ENCODE measurements at regions not wholly inside any gene's neighbourhood (a gene's known extent, or its start where the extent isn't known, plus 50 kb on each side); places are given as distances from the start of the nearest gene placed in this dataset.
"Not testable (repeated sequence)": the region's sequence is repeated elsewhere in the genome, so short reads cannot be mapped to it uniquely, and the experiment has no call there.

- DNase-seq, result not testable (repeated sequence)
These were observed 874.6 kb upstream of the MBL2 start for GRCh38 chr10:53647221-53647620.

- DNase-seq, result no peak
These were observed 873.9 kb upstream of the MBL2 start for GRCh38 chr10:53646525-53646924.

GRCh38 chr10:53645951-53646350, 873.4 kb upstream of the MBL2 start:
- no peak for DNase-seq

- no peak for DNase-seq
These were observed 865.4 kb upstream of the MBL2 start for GRCh38 chr10:53638006-53638405.

- DNase-seq, result no peak
These were observed 852.1 kb upstream of the MBL2 start for GRCh38 chr10:53624722-53625121.

- no peak for DNase-seq
These were observed 849.6 kb upstream of the MBL2 start for GRCh38 chr10:53622201-53622600.

GRCh38 chr10:53619671-53620070, 847.1 kb upstream of the MBL2 start:
- no peak for DNase-seq

- no peak for DNase-seq
These were observed 835.1 kb upstream of the MBL2 start for GRCh38 chr10:53607691-53608090.

- DNase-seq, result no peak
These were observed 834.4 kb upstream of the MBL2 start for GRCh38 chr10:53606981-53607380.

- peak; percentile 1 for DNase-seq
These were observed 828.8 kb upstream of the MBL2 start for GRCh38 chr10:53601260-53601875.

GRCh38 chr10:53598914-53599313, 826.3 kb upstream of the MBL2 start:
- DNase-seq, result no peak

- DNase-seq, result no peak
These were observed 825.3 kb upstream of the MBL2 start for GRCh38 chr10:53597835-53598251.

- no peak for DNase-seq
These were observed 807.9 kb upstream of the MBL2 start for GRCh38 chr10:53580465-53580864.

- no peak for DNase-seq
These were observed 807.2 kb upstream of the MBL2 start for GRCh38 chr10:53579773-53580172.

- DNase-seq, result no peak
These were observed 801.4 kb upstream of the MBL2 start for GRCh38 chr10:53574024-53574423.

GRCh38 chr10:53573498-53573897, 800.9 kb upstream of the MBL2 start:
- no peak for DNase-seq

GRCh38 chr10:53572799-53573198, 800.2 kb upstream of the MBL2 start:
- no peak for DNase-seq

GRCh38 chr10:53570221-53570620, 797.6 kb upstream of the MBL2 start:
- no peak for DNase-seq

- no peak for DNase-seq
These were observed 796.9 kb upstream of the MBL2 start for GRCh38 chr10:53569455-53569854.

- DNase-seq, result no peak
These were observed 776.1 kb upstream of the MBL2 start for GRCh38 chr10:53548664-53549063.

GRCh38 chr10:53547364-53547763, 774.8 kb upstream of the MBL2 start:
- no peak for DNase-seq

- DNase-seq, result no peak
These were observed 770.8 kb upstream of the MBL2 start for GRCh38 chr10:53543410-53543809.

GRCh38 chr10:53537508-53537907, 764.9 kb upstream of the MBL2 start:
- no peak for DNase-seq

- DNase-seq, result no peak
These were observed 763.7 kb upstream of the MBL2 start for GRCh38 chr10:53536322-53536721.

GRCh38 chr10:53534428-53534827, 761.8 kb upstream of the MBL2 start:
- DNase-seq, result no peak

GRCh38 chr10:53528974-53529373, 756.4 kb upstream of the MBL2 start:
- DNase-seq, result no peak
